ENCODE measurements at regions not wholly inside any gene's neighbourhood (a gene's known extent, or its start where the extent isn't known, plus 50 kb on each side); places are given as distances from the start of the nearest gene placed in this dataset.

- no peak for TF ChIP-seq CTCF (IDR thresholded peaks at IDR 0.05; ENCODE audit: control extremely low read depth in 1 of 3, insufficient read depth in 1 of 3, low read depth in 1 of 3, low read length in 3 of 3)
- no peak for TF ChIP-seq RXRA (IDR thresholded peaks at IDR 0.05; ENCODE audit: insufficient read depth, low read depth, low read length)
- no peak for TF ChIP-seq SIX5 (IDR thresholded peaks at IDR 0.05; ENCODE audit: low read depth, low read length)
- no peak for TF ChIP-seq RAD21 (IDR thresholded peaks at IDR 0.05 in 1 of 2, conservative IDR thresholded peaks at IDR 0.05 in 1 of 2; ENCODE audit: low read depth in 2 of 2, low read length in 2 of 2)
Observed at GRCh38 chr16:54215471-54215870, 71.1 kb downstream of the IRX3 start (continued).

Data from H1 (cell line).